NT2/D1 (cell line): ENCODE measurements at regions not wholly inside any gene's neighbourhood (a gene's known extent, or its start where the extent isn't known, plus 50 kb on each side); places are given as distances from the start of the nearest gene placed in this dataset.

Experiments used
- SUZ12 ChIP-seq: IDR thresholded peaks from 2 replicates; pipeline ENCODE4 v1.6.1; 2011; ENCODE audit not compliant: insufficient read length, insufficient read depth; ENCODE audit errors: extremely low read depth
- YY1 ChIP-seq: IDR thresholded peaks from 2 replicates; pipeline ENCODE4 v1.6.1; 2011; ENCODE audit not compliant: insufficient read length, insufficient read depth

GRCh38 chr1:219100059-219100458, 73.6 kb upstream of the LYPLAL1 start:
- TF ChIP-seq SUZ12 (no peak), YY1 (no peak)
